Testis (tissue), 2 donors: ENCODE measurements at regions not wholly inside any gene's neighbourhood (a gene's known extent, or its start where the extent isn't known, plus 50 kb on each side); places are given as distances from the start of the nearest gene placed in this dataset.

Source experiments
- DNase-seq: peaks from one replicate; pipeline ENCODE4 v3.0.0-alpha.2; 2019
- H3K27ac ChIP-seq, 2 donors: fragments of 200-600 bp; sonication (generic); one replicate each; pipeline ENCODE4 v1.5.1; 2019
- H3K27me3 ChIP-seq: fragments of 200-600 bp; sonication (generic); one replicate; pipeline ENCODE4 v1.5.1; 2019
- H3K36me3 ChIP-seq: fragments of 200-600 bp; sonication (generic); one replicate; pipeline ENCODE4 v1.5.1; 2017; ENCODE audit warnings: low read depth; ENCODE audit errors: missing control alignments
- H3K4me1 ChIP-seq: fragments of 200-600 bp; sonication (generic); one replicate; pipeline ENCODE4 v1.5.1; 2019
- H3K4me3 ChIP-seq, 2 donors: fragments of 200-600 bp; sonication (generic); one replicate each; pipeline ENCODE4 v1.5.1; 2017 to 2019
- H3K9me3 ChIP-seq: fragments of 200-600 bp; sonication (generic); one replicate; pipeline ENCODE4 v1.5.1; 2017
- CTCF ChIP-seq, 3 experiments: fragments of 450-650 bp in 2 of 3; fragments of 200-600 bp in 1 of 3; sonication (generic) in 1 of 3; IDR thresholded peaks; one replicate each; pipeline ENCODE4 v1.5.1; 2016 to 2019; ENCODE audit warnings: antibody characterized with exemption in 3 of 3, mild to moderate bottlenecking in 2 of 3, moderate library complexity in 1 of 3
- POLR2A ChIP-seq: fragments of 450-650 bp; IDR thresholded peaks from one replicate; pipeline ENCODE4 v1.6.1; 2017; ENCODE audit warnings: antibody characterized with exemption, mild to moderate bottlenecking, moderate library complexity
- WGBS, 2 donors: methylation state at CpG; one replicate each; pipeline ENCODE4 v1.1.5; 2018; 5-methylcytosine and 5-hydroxymethylcytosine counted together
- intact Hi-C: fragments of 100-400 bp; cut with DNase I; formaldehyde crosslinking; loops from one replicate; pipeline ENCODE4 v1.15.1; 2023; ENCODE audit warnings: low total_unique reads

- WGBS, 2 donors = 89 to 92% methylated on average over 10 of the region's 10 CpGs
- no peaks in the 10 kb centered on the region for H3K9me3 ChIP-seq
- TF ChIP-seq POLR2A = no peak
- no peak for TF ChIP-seq CTCF (IDR thresholded peaks at IDR 0.05)
- no peak for DNase-seq
- no peaks in the 10 kb centered on the region for H3K36me3 ChIP-seq
- intact Hi-C loops = no loop called here
- no peak overlapping the region for H3K27ac ChIP-seq
- no peaks in the 10 kb centered on the region for H3K4me1 ChIP-seq
- H3K4me3 ChIP-seq = no peak overlapping the region
- H3K27me3 ChIP-seq = no peaks in the 10 kb centered on the region
Measured at GRCh38 chr1:229101011-229101871, 169.7 kb upstream of the RAB4A start.

DNA sequence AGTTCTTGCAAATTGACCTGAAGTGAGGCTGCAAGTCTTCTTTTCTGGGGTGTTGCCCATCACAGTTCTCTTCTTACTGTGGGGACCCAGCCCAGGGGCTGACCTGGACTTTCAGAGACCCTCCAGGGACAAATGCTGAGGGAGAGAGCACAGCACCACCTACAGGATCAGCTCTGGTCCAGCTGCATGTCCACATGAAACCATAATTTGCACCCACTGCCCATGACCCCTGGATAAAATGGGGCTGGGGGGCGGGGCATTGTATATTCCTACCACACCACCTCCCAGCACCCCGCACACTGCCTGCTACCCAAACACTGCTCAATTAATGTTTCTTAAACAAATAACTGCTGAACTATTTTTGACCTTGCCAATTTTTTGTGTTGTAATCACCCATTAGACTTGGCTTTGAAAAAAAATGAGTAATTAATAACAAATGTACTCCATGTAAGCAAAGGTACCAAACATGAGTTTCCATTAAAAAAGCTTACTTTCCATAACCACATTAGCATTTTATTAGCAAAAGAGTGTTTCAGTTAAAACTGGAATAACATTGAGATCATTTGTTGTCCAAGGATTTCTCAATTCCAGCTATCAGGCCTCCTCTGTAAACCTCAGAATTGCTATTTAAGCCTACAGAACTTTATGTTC is 168.0 kb upstream of the RAB4A start:
- Histone ChIP-seq H3K9me3 (no peaks in the 10 kb centered on the region), H3K36me3 (no peaks in the 10 kb centered on the region), H3K27me3 (no peaks in the 10 kb centered on the region), H3K4me1 (no peaks in the 10 kb centered on the region), H3K27ac (no peak overlapping the region), H3K4me3 (no peak overlapping the region)
- TF ChIP-seq CTCF (IDR thresholded peaks at IDR 0.05) (no peak), POLR2A (no peak)
- no peak for DNase-seq
- WGBS, 2 donors = 76 to 78% methylated on average over 2 of the region's 2 CpGs
- intact Hi-C loops = no loop called here

DNA sequence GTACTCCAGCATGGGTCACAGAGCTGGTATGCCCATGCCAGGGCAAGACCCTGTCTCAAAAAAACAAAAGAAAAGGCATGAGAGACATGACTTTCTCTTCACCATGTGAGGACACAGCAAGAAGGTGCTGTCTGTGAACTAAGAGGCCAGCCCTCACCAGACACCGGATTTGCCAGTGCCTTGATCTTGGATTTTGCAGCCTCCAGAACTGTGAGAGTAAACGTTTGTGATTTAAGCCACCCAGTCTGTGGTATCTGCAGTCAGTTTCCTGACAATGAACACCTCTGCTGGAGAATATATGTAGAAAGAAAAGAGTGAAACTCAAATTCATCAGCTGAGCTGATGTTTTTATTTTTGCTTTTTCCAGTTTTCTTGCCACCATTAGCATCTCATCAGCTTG is 166.3 kb upstream of the RAB4A start:
- Histone ChIP-seq H3K36me3 (no peaks in the 10 kb centered on the region), H3K27me3 (no peaks in the 10 kb centered on the region)
- intact Hi-C loops = no loop called here

GRCh38 chr1:229105109-229105508 is 165.8 kb upstream of the RAB4A start:
- H3K36me3 ChIP-seq = no peaks in the 10 kb centered on the region
- H3K27ac ChIP-seq = no peak overlapping the region
- TF ChIP-seq CTCF (IDR thresholded peaks at IDR 0.05) = no peak
- TF ChIP-seq POLR2A = no peak
- no peak for DNase-seq
- peaks cover 14% of the 10 kb centered on the region for H3K4me1 ChIP-seq
- intact Hi-C loops = no loop called here
- no peak overlapping the region for H3K4me3 ChIP-seq
- 60 to 75% methylated on average over 3 of the region's 3 CpGs for WGBS, 2 donors
- H3K9me3 ChIP-seq = no peaks in the 10 kb centered on the region
- no peaks in the 10 kb centered on the region for H3K27me3 ChIP-seq

More for the DNA sequence above, 166.3 kb upstream of the RAB4A start:
- H3K9me3 ChIP-seq = no peaks in the 10 kb centered on the region
- TF ChIP-seq POLR2A (no peak), CTCF (IDR thresholded peaks at IDR 0.05) (no peak)
- no peak overlapping the region for H3K4me3 ChIP-seq
- peaks cover 13% of the 10 kb centered on the region for H3K4me1 ChIP-seq
- WGBS, 2 donors = 68 to 78% methylated on average over 2 of the region's 2 CpGs
- no peak for DNase-seq
- H3K27ac ChIP-seq = no peak overlapping the region
